Activated CD4-positive, alpha-beta T cell treated with anti-CD3 and anti-CD28 coated beads, Interleukin-2, Interleukin-6, amounts not matched to agents 100 ng/mL and 50 ng/mL, durations not matched to agents 16 hours and 8 hours (primary cell): ENCODE measurements at regions not wholly inside any gene's neighbourhood (a gene's known extent, or its start where the extent isn't known, plus 50 kb on each side); places are given as distances from the start of the nearest gene placed in this dataset.
"Not testable (repeated sequence)": the region's sequence is repeated elsewhere in the genome, so short reads cannot be mapped to it uniquely, and the experiment has no call there.

ENCODE experiments used
- DNase-seq: peaks from one replicate; pipeline ENCODE4 v3.0.0-alpha.2; 2020

DNA sequence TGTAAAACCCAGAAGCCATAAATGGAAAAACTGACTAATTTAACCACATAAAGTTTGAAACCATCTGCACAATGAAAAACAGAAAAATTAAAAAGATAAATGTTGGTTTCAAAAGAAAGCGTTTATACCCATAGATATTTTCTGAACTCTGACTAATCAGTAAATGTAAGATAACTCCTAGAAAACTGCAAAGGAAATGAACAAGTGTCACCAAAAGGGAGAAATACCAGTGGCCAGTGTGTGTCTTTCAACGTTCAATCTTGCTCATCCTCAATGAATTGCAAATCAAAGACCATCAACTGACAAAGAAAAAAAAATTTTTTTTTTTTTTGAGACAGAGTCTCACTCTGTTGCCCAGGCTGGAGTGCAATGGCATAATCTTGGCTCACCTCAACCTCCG is 180.1 kb downstream of the SYK start:
- no peak for DNase-seq

DNA sequence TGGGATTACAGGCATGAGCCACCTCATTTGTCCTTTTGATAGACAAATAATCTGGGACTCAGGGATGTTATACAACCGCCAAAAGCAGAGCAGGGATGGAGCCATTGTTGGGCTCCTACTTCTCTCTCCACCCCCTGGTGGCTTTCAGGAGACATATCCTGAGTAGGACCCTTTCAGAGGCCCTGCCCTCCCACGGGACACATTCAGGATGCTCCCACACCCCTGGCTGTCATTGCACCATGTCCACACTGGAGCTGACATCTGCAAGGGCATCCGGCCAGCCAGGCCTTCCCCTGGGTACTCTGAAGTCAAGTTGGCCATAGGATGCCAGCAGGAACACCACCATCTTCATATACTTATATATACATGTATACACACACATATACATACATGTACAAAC is 181.8 kb downstream of the SYK start:
- no peak for DNase-seq

DNA sequence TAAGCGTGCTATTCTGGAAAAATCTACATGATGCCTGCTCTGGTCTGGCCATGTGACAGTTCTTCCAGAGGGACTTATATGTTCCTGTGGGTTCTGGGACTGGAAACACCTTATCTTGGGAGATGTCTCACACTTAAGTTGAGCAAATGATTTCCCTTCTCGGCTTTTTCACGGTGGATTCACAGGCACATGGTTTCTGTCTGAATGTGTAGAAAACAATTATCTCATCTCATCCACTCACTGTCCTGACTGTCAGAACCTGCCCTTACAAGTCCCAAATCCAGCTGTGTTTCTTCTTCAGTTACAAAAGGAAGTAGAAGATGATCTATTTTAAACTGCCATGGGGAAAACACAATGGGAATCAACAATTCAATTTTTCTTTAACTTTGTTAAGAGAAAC is 184.0 kb downstream of the SYK start:
- DNase-seq, result no peak

DNA sequence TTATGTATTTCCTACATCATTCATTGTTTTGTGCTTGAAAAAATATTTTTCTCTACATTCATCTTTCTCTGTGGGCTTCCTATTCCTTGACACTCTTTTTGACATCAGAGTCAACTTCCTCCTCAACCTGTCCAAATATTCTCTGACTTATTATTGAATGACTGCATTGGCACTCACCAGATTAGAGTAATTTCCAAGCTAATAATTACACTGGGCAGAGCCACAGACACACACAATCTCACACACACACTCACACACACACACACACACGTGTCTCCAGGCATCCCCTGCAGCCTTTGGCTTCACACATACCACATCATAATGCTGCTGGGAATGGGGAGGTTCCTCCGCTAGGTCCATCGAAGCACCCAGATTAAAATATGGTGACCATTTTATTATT is 184.5 kb downstream of the SYK start:
- DNase-seq, result no peak

- DNase-seq, result no peak
Measured at GRCh38 chr9:90987566-90987965, 185.9 kb downstream of the SYK start.

DNA sequence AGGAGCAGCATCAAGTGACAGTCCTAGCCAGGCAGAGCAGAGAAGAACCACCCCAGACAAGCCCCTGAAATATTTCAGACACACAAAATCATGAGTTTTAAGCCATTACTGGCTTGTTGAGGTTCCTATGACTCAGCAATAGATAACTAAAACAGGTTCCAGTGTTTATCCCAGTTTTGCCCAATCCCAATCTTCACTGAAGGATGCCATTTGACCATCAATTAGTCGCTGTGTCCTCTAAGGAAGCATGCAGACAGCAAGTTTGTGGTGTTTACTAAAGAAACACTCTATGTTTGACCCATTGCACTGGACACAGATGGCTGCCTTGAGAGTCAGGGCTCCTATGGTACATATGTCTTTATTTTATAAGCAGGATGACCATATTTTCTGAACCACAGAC is 186.7 kb downstream of the SYK start:
- no peak for DNase-seq

- DNase-seq, result no peak
Measured at GRCh38 chr9:90991953-90992352, 190.3 kb downstream of the SYK start.

GRCh38 chr9:90995516-90995915 is 193.9 kb downstream of the SYK start:
- DNase-seq, result no peak

GRCh38 chr9:90996154-90997065 is 194.8 kb downstream of the SYK start:
- no peak for DNase-seq

GRCh38 chr9:90998573-90998972 is 197.0 kb downstream of the SYK start:
- no peak for DNase-seq

DNA sequence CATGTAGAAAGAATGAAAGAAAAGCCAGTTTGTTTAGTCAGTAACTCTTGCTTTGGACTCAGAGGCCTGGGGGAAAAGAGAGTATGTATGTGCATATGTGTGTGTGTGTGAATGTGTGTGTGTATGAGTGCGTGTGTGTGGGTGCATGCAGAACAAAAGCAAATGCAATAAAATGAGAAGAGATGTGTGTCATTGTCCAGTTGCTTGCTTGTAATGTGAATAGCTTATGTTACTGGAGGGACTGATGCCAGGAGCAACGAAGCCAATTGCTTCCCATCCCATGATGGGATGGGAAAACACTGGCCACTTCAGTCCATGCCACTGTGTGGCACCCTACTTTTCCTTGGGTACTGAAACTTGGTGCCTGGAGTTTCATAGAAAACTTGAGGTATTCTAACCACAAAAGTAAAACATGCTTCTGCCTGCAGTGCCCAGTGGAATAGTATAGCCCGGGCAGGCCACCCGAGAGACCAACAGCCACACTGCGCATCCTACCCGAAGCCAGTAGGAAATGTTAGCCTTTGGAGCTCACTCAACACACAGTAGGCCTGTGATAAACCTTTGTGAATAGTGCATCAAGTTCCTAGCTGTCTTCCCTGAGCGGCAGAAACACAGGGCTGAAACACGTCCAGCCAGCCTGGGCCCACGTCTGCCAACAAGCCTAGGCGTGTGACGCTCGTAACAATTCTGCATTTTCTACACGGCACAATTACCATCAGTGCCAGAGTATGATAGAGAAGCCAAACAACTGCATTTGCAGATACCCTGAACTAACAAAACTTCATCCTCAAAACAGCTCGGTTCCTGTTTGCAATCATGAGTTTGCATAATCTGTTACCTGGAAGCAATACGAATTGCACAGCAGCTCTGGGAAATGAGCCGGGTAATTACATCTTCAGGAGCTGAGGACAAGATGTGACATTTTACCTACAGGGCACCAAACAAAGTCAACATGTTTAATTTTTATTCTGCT is 198.1 kb downstream of the SYK start:
- no peak for DNase-seq

DNA sequence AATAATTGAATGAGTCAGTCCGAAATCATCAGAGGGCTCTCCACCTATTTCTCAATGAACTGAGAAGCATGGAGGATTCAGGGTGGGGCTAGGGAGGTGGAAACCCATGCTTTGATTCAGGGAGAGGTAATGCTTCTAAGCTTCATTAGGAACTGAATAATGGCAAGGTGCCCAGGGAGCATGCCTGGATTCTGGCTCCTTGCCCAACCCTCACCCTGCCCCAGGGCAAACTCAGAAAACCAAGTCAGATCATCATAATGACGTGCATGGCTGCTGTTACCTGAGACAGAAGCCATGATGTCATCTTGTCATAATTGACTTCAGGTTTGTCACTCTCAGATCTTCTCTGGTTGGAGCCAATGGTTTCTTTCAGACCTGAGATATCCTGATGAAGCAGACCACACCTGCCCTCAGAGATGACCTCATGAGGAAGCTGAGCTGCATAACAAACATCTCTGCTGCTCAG is 199.6 kb downstream of the SYK start:
- no peak for DNase-seq

DNA sequence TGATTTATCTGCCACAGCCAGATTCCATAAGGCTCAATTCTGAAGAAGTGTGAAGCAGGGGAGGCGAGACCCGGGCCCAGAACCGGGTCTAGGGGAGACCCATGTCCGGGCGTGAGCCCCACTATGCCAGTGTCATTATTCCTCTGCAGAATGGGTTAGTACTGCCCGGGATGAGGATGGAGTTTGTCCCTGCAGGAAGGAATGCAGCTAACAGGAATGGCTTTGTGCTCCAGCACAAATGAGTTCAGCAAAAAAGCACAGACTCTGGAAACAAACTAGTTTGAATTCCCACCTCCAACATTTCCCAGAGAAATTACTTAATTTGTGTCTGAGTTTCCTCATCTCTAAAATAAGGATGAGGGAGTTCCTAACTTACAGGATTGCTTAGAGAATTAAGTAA is 202.9 kb downstream of the SYK start:
- DNase-seq, result no peak

GRCh38 chr9:91004992-91005391 is 203.4 kb downstream of the SYK start:
- DNase-seq, result no peak

DNA sequence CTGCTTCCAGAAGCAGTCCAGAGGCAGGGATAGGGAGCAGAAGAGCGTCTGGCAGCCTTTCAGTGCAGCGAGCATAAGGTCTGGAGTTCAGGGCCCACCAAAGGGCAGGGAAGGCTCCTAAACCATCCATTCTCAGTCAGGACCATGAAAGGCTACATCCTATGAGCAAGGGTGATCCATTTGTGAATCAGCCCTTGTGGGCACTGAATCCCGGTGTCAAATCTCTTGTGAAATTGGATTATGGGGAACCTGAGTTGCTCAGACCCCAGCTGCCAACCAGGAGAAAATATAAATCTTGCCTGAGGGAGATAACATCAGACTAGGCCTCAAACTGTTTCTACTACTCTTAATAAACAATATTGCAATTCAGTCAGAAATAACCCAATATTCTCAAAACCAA is 204.4 kb downstream of the SYK start:
- DNase-seq, result no peak

GRCh38 chr9:91008568-91008967 is 206.9 kb downstream of the SYK start:
- DNase-seq, result no peak

GRCh38 chr9:91011891-91012290 is 210.3 kb downstream of the SYK start:
- DNase-seq, result no peak

GRCh38 chr9:91012933-91013841 is 211.6 kb downstream of the SYK start:
- DNase-seq, result peak; percentile 69

DNA sequence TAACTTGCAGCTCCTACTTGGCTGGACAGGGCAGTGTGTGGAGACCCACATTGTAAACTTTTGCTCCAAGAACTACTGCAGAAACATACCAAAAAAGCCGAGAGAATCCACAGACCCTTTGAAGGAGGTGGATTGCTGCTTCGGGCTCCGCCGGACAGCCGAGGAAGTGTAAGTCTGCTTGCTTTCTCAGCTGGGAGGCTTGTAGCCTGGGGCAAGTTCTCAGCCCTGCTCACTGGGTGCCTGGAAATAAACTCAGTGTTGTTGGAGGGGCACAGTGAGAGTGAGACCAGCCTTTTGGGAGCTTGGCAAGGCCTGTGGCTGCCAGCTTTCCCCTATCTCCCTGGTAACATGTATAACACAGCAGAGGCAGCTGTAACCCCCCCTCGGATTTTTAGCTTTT is 215.6 kb downstream of the SYK start:
- no peak for DNase-seq

- DNase-seq, result not testable (repeated sequence)
Measured at GRCh38 chr9:91019871-91020270, 218.3 kb downstream of the SYK start.

DNA sequence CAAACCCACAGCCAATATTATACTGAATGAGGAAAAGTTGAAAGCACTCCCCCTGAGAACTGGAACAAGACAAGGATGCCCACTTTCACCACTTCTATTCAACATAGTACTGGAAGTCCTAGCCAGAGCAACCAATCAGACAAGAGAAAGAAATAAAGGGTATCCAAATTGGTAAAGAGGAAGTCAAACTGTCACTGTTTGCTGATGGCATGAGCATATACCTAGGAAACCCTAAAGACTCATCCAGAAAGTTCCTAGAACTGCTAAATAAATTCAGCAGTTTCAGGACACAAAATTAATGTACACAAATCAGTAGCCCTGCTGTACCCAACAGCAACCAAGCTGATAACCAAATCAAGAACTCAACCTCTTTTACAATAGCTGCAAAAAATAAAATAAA is 220.0 kb downstream of the SYK start:
- peak; percentile 51 for DNase-seq

DNA sequence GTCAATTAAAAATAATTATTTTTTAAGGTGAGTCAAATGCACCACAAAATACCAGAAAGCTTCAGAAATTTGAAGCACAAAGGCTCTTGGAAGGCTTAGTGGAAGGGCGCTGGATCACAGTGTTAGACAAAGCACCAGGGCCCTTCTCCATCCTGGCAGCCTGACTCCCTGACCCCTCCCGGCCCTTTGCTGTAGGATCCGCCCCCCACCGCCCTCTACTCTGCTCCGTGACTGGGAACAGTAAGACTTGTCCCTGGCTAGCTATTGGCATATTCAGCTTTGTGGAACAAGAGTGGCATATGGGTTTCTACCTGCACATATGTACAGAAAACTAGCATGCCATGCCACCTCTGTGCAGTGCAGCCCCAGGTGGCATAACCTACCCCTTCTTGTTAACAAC is 222.1 kb downstream of the SYK start:
- no peak for DNase-seq

DNA sequence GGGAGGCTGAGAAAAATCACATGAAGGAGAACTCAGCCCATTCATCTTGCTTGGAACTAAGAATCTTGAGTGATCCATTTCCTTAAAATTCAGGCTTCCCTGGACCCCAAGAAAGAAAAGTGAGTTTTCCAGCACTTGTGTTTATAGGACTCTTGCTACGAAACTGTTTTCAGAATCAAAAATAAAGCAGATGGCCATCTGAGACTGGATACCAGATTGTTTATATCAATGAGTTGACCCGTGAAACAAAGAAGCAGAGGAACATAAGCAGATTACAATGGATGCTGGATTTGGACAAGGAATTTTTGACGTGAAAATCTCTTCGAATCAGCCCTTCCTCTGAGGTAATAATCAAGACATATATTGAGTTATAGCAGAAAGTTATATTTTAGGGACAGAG is 223.2 kb downstream of the SYK start:
- DNase-seq, result no peak
